ENCODE measurements at regions not wholly inside any gene's neighbourhood (a gene's known extent, or its start where the extent isn't known, plus 50 kb on each side); places are given as distances from the start of the nearest gene placed in this dataset.
"Not testable (repeated sequence)": the region's sequence is repeated elsewhere in the genome, so short reads cannot be mapped to it uniquely, and the experiment has no call there.

DNA sequence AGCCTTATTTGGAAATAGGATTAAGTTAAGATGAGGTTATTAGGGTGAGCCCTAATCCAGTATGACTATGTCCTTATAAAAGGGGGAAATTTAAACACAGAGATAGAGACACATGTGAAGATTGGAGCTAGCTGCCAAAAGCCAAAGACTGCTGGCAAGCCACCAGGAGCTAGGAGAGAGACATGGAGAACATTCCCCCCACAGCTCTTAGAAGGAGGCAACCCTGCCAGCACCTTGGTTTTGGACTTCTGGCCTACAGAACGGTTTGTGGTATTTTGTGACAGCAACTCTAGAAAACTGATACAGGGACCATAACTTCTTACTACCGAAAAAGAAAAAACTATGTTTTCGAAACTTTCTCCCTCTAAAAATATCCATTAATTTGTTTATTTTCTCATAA, 245.3 kb upstream of the RARB start:
- no peaks in the 10 kb centered on the region for H3K9me3 ChIP-seq (ENCODE audit: control insufficient read depth in 2 of 2, insufficient read depth in 1 of 2, low read depth in 1 of 2, low read length in 1 of 2)
- H3K27me3 ChIP-seq (ENCODE audit: control insufficient read depth in 3 of 3, insufficient read depth in 3 of 3, low read length in 3 of 3): no peaks in the 10 kb centered on the region
- FAIRE-seq: no peak
- no peaks in the 10 kb centered on the region for H3K36me3 ChIP-seq (ENCODE audit: control insufficient read depth in 3 of 3, insufficient read depth in 2 of 3, low read depth in 1 of 3, low read length in 3 of 3)
- no peak overlapping the region for H3K27ac ChIP-seq (ENCODE audit: low read depth in 1 of 3, low read length in 2 of 3)
- DNase-seq: no peak
- no peak overlapping the region for H3K4me3 ChIP-seq (ENCODE audit: low read depth in 1 of 3, low read length in 3 of 3)
- H3K4me1 ChIP-seq (ENCODE audit: control insufficient read depth in 3 of 3, insufficient read depth in 2 of 3, low read depth in 1 of 3, low read length in 2 of 3): no peaks in the 10 kb centered on the region
- 72 to 90% (median 83%) methylated on average over 3 of the region's 3 CpGs for WGBS, 3 donors

DNA sequence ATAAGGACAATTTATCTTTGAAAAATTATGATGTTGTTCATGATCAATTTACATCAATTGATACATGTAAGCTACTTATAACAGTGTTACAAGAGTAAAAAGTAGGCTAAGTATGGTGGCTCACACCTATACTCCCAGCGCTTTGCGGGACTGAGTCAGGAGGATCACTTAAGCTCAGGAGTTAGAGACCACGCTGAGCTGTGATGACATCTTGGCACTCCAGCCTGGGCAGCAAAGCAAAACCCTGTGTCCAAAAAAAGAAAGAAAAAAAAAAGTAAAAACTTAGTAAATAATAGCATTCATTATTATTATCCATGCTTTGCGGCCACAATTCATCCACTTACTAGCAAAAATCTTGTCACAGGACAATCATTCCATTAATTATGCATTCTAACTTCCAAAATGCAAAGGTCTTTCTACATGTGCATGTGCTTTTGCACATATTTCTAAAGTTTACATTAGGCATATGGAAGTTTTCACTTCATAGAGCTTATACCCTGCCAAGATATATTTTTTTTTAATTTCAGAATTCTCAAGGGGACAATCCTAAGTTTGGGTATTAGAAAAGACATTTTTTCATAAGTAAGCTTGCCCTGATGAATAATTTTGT, 243.3 kb upstream of the RARB start:
- Histone ChIP-seq H3K27ac (ENCODE audit: low read depth in 1 of 3, low read length in 2 of 3) (no peak overlapping the region), H3K4me3 (ENCODE audit: low read depth in 1 of 3, low read length in 3 of 3) (no peak overlapping the region), H3K4me1 (ENCODE audit: control insufficient read depth in 3 of 3, insufficient read depth in 2 of 3, low read depth in 1 of 3, low read length in 2 of 3) (no peaks in the 10 kb centered on the region), H3K9me3 (ENCODE audit: control insufficient read depth in 2 of 2, insufficient read depth in 1 of 2, low read depth in 1 of 2, low read length in 1 of 2) (no peaks in the 10 kb centered on the region), H3K27me3 (ENCODE audit: control insufficient read depth in 3 of 3, insufficient read depth in 3 of 3, low read length in 3 of 3) (no peaks in the 10 kb centered on the region), H3K36me3 (ENCODE audit: control insufficient read depth in 3 of 3, insufficient read depth in 2 of 3, low read depth in 1 of 3, low read length in 3 of 3) (no peaks in the 10 kb centered on the region)
- DNase-seq: no peak
- FAIRE-seq: no peak
- 87 to 95% (median 90%) methylated on average over 4 of the region's 4 CpGs for WGBS, 3 donors

DNA sequence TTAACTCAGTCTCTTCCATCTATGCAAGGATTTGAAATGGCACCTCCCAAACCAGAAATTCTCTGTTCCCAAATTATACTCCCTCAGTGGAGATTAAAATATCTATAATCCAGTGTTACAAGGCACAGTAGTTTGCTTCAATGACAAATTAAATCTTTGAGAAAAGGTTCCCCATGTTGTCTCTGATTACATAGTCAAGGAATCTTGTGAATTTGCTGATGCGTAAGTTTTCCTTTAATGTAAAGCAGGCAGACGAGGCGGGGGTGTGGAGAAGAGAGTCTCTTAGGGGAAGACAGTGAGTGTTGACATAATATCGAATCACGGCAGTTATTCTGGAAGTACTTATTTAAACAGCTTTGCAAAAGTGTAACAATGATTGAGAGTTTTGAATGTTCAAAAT, 236.4 kb upstream of the RARB start:
- H3K27ac ChIP-seq (ENCODE audit: low read depth in 1 of 3, low read length in 2 of 3): no peak overlapping the region
- DNase-seq (no peak), FAIRE-seq (no peak)
- no peaks in the 10 kb centered on the region for H3K4me1 ChIP-seq (ENCODE audit: control insufficient read depth in 3 of 3, insufficient read depth in 2 of 3, low read depth in 1 of 3, low read length in 2 of 3)
- H3K4me3 ChIP-seq (ENCODE audit: low read depth in 1 of 3, low read length in 3 of 3): no peak overlapping the region
- H3K27me3 ChIP-seq (ENCODE audit: control insufficient read depth in 3 of 3, insufficient read depth in 3 of 3, low read length in 3 of 3): no peaks in the 10 kb centered on the region
- WGBS, 3 donors: 79 to 84% (median 80%) methylated on average over 5 of the region's 5 CpGs
- H3K9me3 ChIP-seq (ENCODE audit: control insufficient read depth in 2 of 2, insufficient read depth in 1 of 2, low read depth in 1 of 2, low read length in 1 of 2): no peaks in the 10 kb centered on the region
- no peaks in the 10 kb centered on the region for H3K36me3 ChIP-seq (ENCODE audit: control insufficient read depth in 3 of 3, insufficient read depth in 2 of 3, low read depth in 1 of 3, low read length in 3 of 3)

DNA sequence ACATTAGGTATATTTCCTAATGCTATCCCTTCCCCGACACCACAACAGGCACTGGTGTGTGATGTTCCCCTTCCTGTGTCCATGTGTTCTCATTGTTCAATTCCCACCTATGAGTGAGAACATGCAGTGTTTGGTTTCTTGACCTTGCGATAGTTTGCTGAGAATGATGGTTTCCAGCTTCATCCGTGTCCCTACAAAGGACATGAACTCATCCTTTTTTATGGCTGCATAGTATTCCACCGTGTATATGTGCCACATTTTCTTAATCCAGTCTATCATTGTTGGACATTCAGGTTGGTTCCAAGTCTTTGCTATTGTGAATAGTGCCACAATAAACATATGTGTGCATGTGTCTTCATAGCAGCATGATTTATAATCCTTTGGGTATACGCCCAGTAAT, 228.5 kb upstream of the RARB start:
- not testable (repeated sequence) for FAIRE-seq; H3K27me3 ChIP-seq (ENCODE audit: control insufficient read depth in 3 of 3, insufficient read depth in 3 of 3, low read length in 3 of 3); H3K27ac ChIP-seq (ENCODE audit: low read depth in 1 of 3, low read length in 2 of 3); H3K36me3 ChIP-seq (ENCODE audit: control insufficient read depth in 3 of 3, insufficient read depth in 2 of 3, low read depth in 1 of 3, low read length in 3 of 3); H3K4me3 ChIP-seq (ENCODE audit: low read depth in 1 of 3, low read length in 3 of 3); H3K9me3 ChIP-seq (ENCODE audit: control insufficient read depth in 2 of 2, insufficient read depth in 1 of 2, low read depth in 1 of 2, low read length in 1 of 2); DNase-seq; H3K4me1 ChIP-seq (ENCODE audit: control insufficient read depth in 3 of 3, insufficient read depth in 2 of 3, low read depth in 1 of 3, low read length in 2 of 3)
- 79 to 85% (median 82%) methylated on average over 5 of the region's 5 CpGs for WGBS, 3 donors

DNA sequence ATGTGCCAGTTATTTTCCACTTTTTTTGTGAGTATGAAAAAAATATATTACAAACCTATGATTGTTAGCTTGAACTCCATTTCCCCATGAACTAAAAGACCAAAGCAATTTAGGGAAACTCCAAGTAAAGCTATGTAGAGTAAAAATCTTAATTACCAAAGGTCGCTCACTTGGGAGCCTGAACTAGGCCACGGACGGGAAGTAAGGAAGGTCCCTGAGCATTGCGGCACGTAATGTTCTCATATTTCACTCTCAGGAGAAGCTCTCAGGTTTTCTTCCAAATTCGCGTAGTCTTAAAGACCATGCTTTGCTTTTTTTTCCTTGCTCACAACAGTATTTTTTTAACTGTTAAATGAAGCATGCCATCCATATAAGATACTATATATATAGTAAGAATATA, 215.3 kb upstream of the RARB start:
- no peaks in the 10 kb centered on the region for H3K27me3 ChIP-seq (ENCODE audit: control insufficient read depth in 3 of 3, insufficient read depth in 3 of 3, low read length in 3 of 3)
- no peaks in the 10 kb centered on the region for H3K4me1 ChIP-seq (ENCODE audit: control insufficient read depth in 3 of 3, insufficient read depth in 2 of 3, low read depth in 1 of 3, low read length in 2 of 3)
- FAIRE-seq: no peak
- no peak for DNase-seq
- 82 to 94% (median 91%) methylated on average over 7 of the region's 7 CpGs for WGBS, 3 donors
- no peak overlapping the region for H3K4me3 ChIP-seq (ENCODE audit: low read depth in 1 of 3, low read length in 3 of 3)
- H3K27ac ChIP-seq (ENCODE audit: low read depth in 1 of 3, low read length in 2 of 3): no peak overlapping the region
- no peaks in the 10 kb centered on the region for H3K36me3 ChIP-seq (ENCODE audit: control insufficient read depth in 3 of 3, insufficient read depth in 2 of 3, low read depth in 1 of 3, low read length in 3 of 3)
- no peaks in the 10 kb centered on the region for H3K9me3 ChIP-seq (ENCODE audit: control insufficient read depth in 2 of 2, insufficient read depth in 1 of 2, low read depth in 1 of 2, low read length in 1 of 2)

DNA sequence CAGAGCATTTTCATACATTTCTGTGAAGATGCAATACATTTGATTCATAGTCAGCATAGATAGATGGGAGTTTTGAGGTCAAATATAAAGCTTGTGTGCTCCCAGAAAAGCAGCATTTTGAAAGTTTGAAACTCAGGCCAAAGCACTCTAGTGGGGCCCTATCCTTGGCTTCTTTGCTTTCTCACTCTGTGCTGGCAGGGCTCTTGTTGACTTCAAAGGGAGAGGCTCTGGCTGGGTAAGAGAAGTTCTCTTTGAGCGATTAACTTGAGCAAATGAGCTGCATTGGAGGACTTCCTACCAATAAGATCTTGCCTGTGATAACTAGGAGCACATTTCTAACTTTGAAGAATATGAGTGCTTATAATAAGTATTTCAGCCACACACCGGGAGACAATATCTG, 214.0 kb upstream of the RARB start:
- Histone ChIP-seq H3K4me3 (ENCODE audit: low read depth in 1 of 3, low read length in 3 of 3) (no peak overlapping the region), H3K36me3 (ENCODE audit: control insufficient read depth in 3 of 3, insufficient read depth in 2 of 3, low read depth in 1 of 3, low read length in 3 of 3) (no peaks in the 10 kb centered on the region), H3K27me3 (ENCODE audit: control insufficient read depth in 3 of 3, insufficient read depth in 3 of 3, low read length in 3 of 3) (no peaks in the 10 kb centered on the region), H3K4me1 (ENCODE audit: control insufficient read depth in 3 of 3, insufficient read depth in 2 of 3, low read depth in 1 of 3, low read length in 2 of 3) (no peaks in the 10 kb centered on the region), H3K9me3 (ENCODE audit: control insufficient read depth in 2 of 2, insufficient read depth in 1 of 2, low read depth in 1 of 2, low read length in 1 of 2) (no peaks in the 10 kb centered on the region), H3K27ac (ENCODE audit: low read depth in 1 of 3, low read length in 2 of 3) (no peak overlapping the region)
- DNase-seq (no peak), FAIRE-seq (no peak)
- 65 to 84% (median 78%) methylated on average over 2 of the region's 2 CpGs for WGBS, 3 donors

DNA sequence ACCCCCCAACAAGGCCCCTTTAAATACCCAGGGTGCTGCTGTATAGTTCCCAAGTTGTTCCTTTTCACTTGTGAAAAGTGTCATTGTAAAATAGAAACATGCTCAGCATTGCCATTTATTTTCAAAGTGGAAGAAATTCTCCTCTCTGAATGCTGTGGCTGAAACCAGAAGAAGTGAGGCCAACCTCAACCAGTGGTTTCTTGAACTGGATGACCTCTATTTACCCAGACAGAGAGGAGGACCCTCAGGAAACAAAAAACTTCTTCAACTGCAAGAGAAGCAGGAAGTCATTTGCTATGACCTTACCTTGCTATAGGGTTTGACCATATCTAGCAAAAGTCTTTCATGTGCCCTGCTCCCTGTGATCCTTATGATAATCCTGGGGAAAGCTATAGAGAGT, 209.7 kb upstream of the RARB start:
- no peaks in the 10 kb centered on the region for H3K4me1 ChIP-seq (ENCODE audit: control insufficient read depth in 3 of 3, insufficient read depth in 2 of 3, low read depth in 1 of 3, low read length in 2 of 3)
- H3K27me3 ChIP-seq (ENCODE audit: control insufficient read depth in 3 of 3, insufficient read depth in 3 of 3, low read length in 3 of 3): no peaks in the 10 kb centered on the region
- DNase-seq: no peak
- no peak for FAIRE-seq
- H3K27ac ChIP-seq (ENCODE audit: low read depth in 1 of 3, low read length in 2 of 3): no peak overlapping the region
- H3K4me3 ChIP-seq (ENCODE audit: low read depth in 1 of 3, low read length in 3 of 3): no peak overlapping the region
- H3K36me3 ChIP-seq (ENCODE audit: control insufficient read depth in 3 of 3, insufficient read depth in 2 of 3, low read depth in 1 of 3, low read length in 3 of 3): no peaks in the 10 kb centered on the region
- no peaks in the 10 kb centered on the region for H3K9me3 ChIP-seq (ENCODE audit: control insufficient read depth in 2 of 2, insufficient read depth in 1 of 2, low read depth in 1 of 2, low read length in 1 of 2)

DNA sequence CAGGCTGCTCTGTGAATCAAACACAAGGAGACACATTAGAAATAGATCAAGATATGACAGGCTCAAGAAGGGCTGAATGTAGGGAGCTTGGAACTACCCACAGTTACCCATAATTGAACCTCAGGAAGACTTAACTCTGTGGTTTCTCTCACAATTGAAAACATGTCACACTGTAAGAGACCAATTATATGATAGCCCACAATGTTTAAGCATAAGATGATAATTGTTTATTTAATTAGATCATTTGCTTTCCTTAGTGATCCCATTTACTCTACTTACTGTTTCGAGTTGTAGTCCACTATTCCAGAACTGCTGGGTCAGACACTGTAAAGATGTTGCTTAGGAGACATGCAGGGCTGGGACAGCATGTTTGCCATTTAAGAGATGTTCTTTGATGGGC, 201.3 kb upstream of the RARB start:
- peaks cover 0 to 2% (median 0%) of the 10 kb centered on the region in 3 donors for H3K27me3 ChIP-seq (ENCODE audit: control insufficient read depth in 3 of 3, insufficient read depth in 3 of 3, low read length in 3 of 3)
- DNase-seq (no peak), FAIRE-seq (no peak)
- H3K4me3 ChIP-seq (ENCODE audit: low read depth in 1 of 3, low read length in 3 of 3): no peak overlapping the region
- no peak overlapping the region for H3K27ac ChIP-seq (ENCODE audit: low read depth in 1 of 3, low read length in 2 of 3)
- no peaks in the 10 kb centered on the region for H3K36me3 ChIP-seq (ENCODE audit: control insufficient read depth in 3 of 3, insufficient read depth in 2 of 3, low read depth in 1 of 3, low read length in 3 of 3)
- H3K4me1 ChIP-seq (ENCODE audit: control insufficient read depth in 3 of 3, insufficient read depth in 2 of 3, low read depth in 1 of 3, low read length in 2 of 3): no peaks in the 10 kb centered on the region
- H3K9me3 ChIP-seq (ENCODE audit: control insufficient read depth in 2 of 2, insufficient read depth in 1 of 2, low read depth in 1 of 2, low read length in 1 of 2): no peaks in the 10 kb centered on the region
- 50 to 54% (median 53%) methylated on average over 1 of the region's 1 CpG for WGBS, 3 donors

DNA sequence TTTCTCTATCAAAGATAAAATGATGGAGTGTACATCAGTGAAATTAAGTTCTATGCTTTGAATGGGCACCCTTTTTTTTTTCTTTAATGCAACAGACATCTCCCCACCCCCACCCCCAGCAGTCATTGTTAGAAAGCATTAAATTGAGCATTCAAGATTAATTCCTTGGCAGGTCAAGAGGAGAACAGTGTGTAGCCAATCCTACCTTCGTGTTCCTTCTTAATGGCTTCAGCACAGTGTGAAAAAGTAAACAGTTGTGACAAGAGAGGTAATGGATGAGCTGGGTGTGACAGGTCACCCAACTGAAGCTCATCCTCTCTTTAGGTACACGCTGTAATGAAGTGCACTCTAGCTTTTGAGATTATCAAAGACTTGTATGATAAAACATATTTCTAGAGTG, 198.5 kb upstream of the RARB start:
- Histone ChIP-seq H3K36me3 (ENCODE audit: control insufficient read depth in 3 of 3, insufficient read depth in 2 of 3, low read depth in 1 of 3, low read length in 3 of 3) (no peaks in the 10 kb centered on the region), H3K9me3 (ENCODE audit: control insufficient read depth in 2 of 2, insufficient read depth in 1 of 2, low read depth in 1 of 2, low read length in 1 of 2) (no peaks in the 10 kb centered on the region), H3K27ac (ENCODE audit: low read depth in 1 of 3, low read length in 2 of 3) (no peak overlapping the region), H3K27me3 (ENCODE audit: control insufficient read depth in 3 of 3, insufficient read depth in 3 of 3, low read length in 3 of 3) (peaks cover 0 to 2% (median 0%) of the 10 kb centered on the region in 3 donors), H3K4me1 (ENCODE audit: control insufficient read depth in 3 of 3, insufficient read depth in 2 of 3, low read depth in 1 of 3, low read length in 2 of 3) (no peaks in the 10 kb centered on the region), H3K4me3 (ENCODE audit: low read depth in 1 of 3, low read length in 3 of 3) (no peak overlapping the region)
- no peak for FAIRE-seq
- 30 to 48% (median 41%) methylated on average over 2 of the region's 2 CpGs for WGBS, 3 donors
- DNase-seq: no peak
